ENCODE measurements at regions not wholly inside any gene's neighbourhood (a gene's known extent, or its start where the extent isn't known, plus 50 kb on each side); places are given as distances from the start of the nearest gene placed in this dataset.
"Not testable (repeated sequence)": the region's sequence is repeated elsewhere in the genome, so short reads cannot be mapped to it uniquely, and the experiment has no call there.

- 100% methylated on average over 2 of the region's 3 CpGs for WGBS
Measured at GRCh38 chr6:81933089-81933488, 180.6 kb upstream of the TENT5A start.

GRCh38 chr6:81932448-81932847, 180.0 kb upstream of the TENT5A start:
- not testable (repeated sequence) for H3K9me3 ChIP-seq (ENCODE audit: control insufficient read depth, low read length); H3K18ac ChIP-seq (ENCODE audit: low read depth in 1 of 2, low read length in 2 of 2); H3K4ac ChIP-seq (ENCODE audit: low read depth in 1 of 2, low read length in 2 of 2); H3K4me1 ChIP-seq (ENCODE audit: control insufficient read depth, insufficient read depth, low read depth, low read length); H4K91ac ChIP-seq (ENCODE audit: low read length); H3K27ac ChIP-seq (ENCODE audit: low read length, poor library complexity, severe bottlenecking); H3K14ac ChIP-seq (ENCODE audit: low read length in 2 of 2); H2BK5ac ChIP-seq (ENCODE audit: low read depth, low read length, poor library complexity, severe bottlenecking); H3K4me2 ChIP-seq (ENCODE audit: low read length, poor library complexity, severe bottlenecking); H3K23ac ChIP-seq (ENCODE audit: low read length in 2 of 2); H2BK15ac ChIP-seq (ENCODE audit: low read depth, poor library complexity, severe bottlenecking); H2AK5ac ChIP-seq (ENCODE audit: low read length, severe bottlenecking); DNase-seq; H2BK12ac ChIP-seq (ENCODE audit: low read length in 2 of 2); H3K27me3 ChIP-seq (ENCODE audit: control insufficient read depth in 1 of 2, insufficient read depth in 1 of 2, low read length in 2 of 2); H3K36me3 ChIP-seq (ENCODE audit: control insufficient read depth in 1 of 2, insufficient read depth in 2 of 2, low read depth in 1 of 2, low read length in 2 of 2); H2AFZ ChIP-seq (ENCODE audit: low read depth, low read length); H3K4me3 ChIP-seq (ENCODE audit: insufficient read depth in 1 of 2, low read depth in 1 of 2, low read length in 2 of 2); H4K8ac ChIP-seq (ENCODE audit: low read length); H2BK120ac ChIP-seq (ENCODE audit: low read depth, low read length); H3K9ac ChIP-seq (ENCODE audit: low read length); H3K79me1 ChIP-seq (replicated peaks; ENCODE audit: low read length, poor library complexity, severe bottlenecking)

More at GRCh38 chr6:81933089-81933488, 180.6 kb upstream of the TENT5A start:
- no peak overlapping the region for H4K8ac ChIP-seq (ENCODE audit: low read length)
- no peak for DNase-seq
- no peaks in the 10 kb centered on the region for H3K27me3 ChIP-seq (ENCODE audit: control insufficient read depth in 1 of 2, insufficient read depth in 1 of 2, low read length in 2 of 2)
- no peak overlapping the region for H2AK5ac ChIP-seq (ENCODE audit: low read length, severe bottlenecking)
- H3K4me2 ChIP-seq (ENCODE audit: low read length, poor library complexity, severe bottlenecking): no peak overlapping the region
- no peak overlapping the region for H3K9ac ChIP-seq (ENCODE audit: low read length)
- H3K9me3 ChIP-seq (ENCODE audit: control insufficient read depth, low read length): no peaks in the 10 kb centered on the region
- H3K27ac ChIP-seq (ENCODE audit: low read length, poor library complexity, severe bottlenecking): no peak overlapping the region
- H3K79me1 ChIP-seq (replicated peaks; ENCODE audit: low read length, poor library complexity, severe bottlenecking): no peaks in the 10 kb centered on the region
- no peak overlapping the region for H2AFZ ChIP-seq (ENCODE audit: low read depth, low read length)
- no peak overlapping the region for H3K14ac ChIP-seq (ENCODE audit: low read length in 2 of 2)
- H2BK120ac ChIP-seq (ENCODE audit: low read depth, low read length): no peak overlapping the region
- H3K4me3 ChIP-seq (ENCODE audit: insufficient read depth in 1 of 2, low read depth in 1 of 2, low read length in 2 of 2): no peak overlapping the region
- H4K91ac ChIP-seq (ENCODE audit: low read length): no peak overlapping the region
- H3K18ac ChIP-seq (ENCODE audit: low read depth in 1 of 2, low read length in 2 of 2): no peak overlapping the region
- no peak overlapping the region for H3K4ac ChIP-seq (ENCODE audit: low read depth in 1 of 2, low read length in 2 of 2)
- H3K4me1 ChIP-seq (ENCODE audit: control insufficient read depth, insufficient read depth, low read depth, low read length): peaks cover 2% of the 10 kb centered on the region
- no peak overlapping the region for H2BK5ac ChIP-seq (ENCODE audit: low read depth, low read length, poor library complexity, severe bottlenecking)
- no peak overlapping the region for H2BK12ac ChIP-seq (ENCODE audit: low read length in 2 of 2)
- no peaks in the 10 kb centered on the region for H3K36me3 ChIP-seq (ENCODE audit: control insufficient read depth in 1 of 2, insufficient read depth in 2 of 2, low read depth in 1 of 2, low read length in 2 of 2)
- no peak overlapping the region for H2BK15ac ChIP-seq (ENCODE audit: low read depth, poor library complexity, severe bottlenecking)
- H3K23ac ChIP-seq (ENCODE audit: low read length in 2 of 2): no peak overlapping the region

GRCh38 chr6:81929828-81930227, 177.3 kb upstream of the TENT5A start:
- H3K4me3 ChIP-seq (ENCODE audit: insufficient read depth in 1 of 2, low read depth in 1 of 2, low read length in 2 of 2): no peak overlapping the region
- no peak overlapping the region for H3K4me2 ChIP-seq (ENCODE audit: low read length, poor library complexity, severe bottlenecking)
- H2AFZ ChIP-seq (ENCODE audit: low read depth, low read length): peak overlapping the region; percentile 53
- H3K23ac ChIP-seq (ENCODE audit: low read length in 2 of 2): no peak overlapping the region
- peaks cover 2% of the 10 kb centered on the region for H3K4me1 ChIP-seq (ENCODE audit: control insufficient read depth, insufficient read depth, low read depth, low read length)
- WGBS: 97% methylated on average over 3 of the region's 3 CpGs
- H3K36me3 ChIP-seq (ENCODE audit: control insufficient read depth in 1 of 2, insufficient read depth in 2 of 2, low read depth in 1 of 2, low read length in 2 of 2): no peaks in the 10 kb centered on the region
- H3K79me1 ChIP-seq (replicated peaks; ENCODE audit: low read length, poor library complexity, severe bottlenecking): no peaks in the 10 kb centered on the region
- H4K8ac ChIP-seq (ENCODE audit: low read length): no peak overlapping the region
- peak overlapping the region in 1 of 2 experiments; percentile 25 for H2BK12ac ChIP-seq (ENCODE audit: low read length in 2 of 2)
- H3K18ac ChIP-seq (ENCODE audit: low read depth in 1 of 2, low read length in 2 of 2): peak overlapping the region in 1 of 2 experiments; percentile 62
- H2BK120ac ChIP-seq (ENCODE audit: low read depth, low read length): no peak overlapping the region
- no peak overlapping the region for H4K91ac ChIP-seq (ENCODE audit: low read length)
- H3K9ac ChIP-seq (ENCODE audit: low read length): no peak overlapping the region
- no peak overlapping the region for H2BK15ac ChIP-seq (ENCODE audit: low read depth, poor library complexity, severe bottlenecking)
- no peak overlapping the region for H2AK5ac ChIP-seq (ENCODE audit: low read length, severe bottlenecking)
- no peaks in the 10 kb centered on the region for H3K27me3 ChIP-seq (ENCODE audit: control insufficient read depth in 1 of 2, insufficient read depth in 1 of 2, low read length in 2 of 2)
- H3K14ac ChIP-seq (ENCODE audit: low read length in 2 of 2): peak overlapping the region in 1 of 2 experiments; percentile 48
- H3K9me3 ChIP-seq (ENCODE audit: control insufficient read depth, low read length): no peaks in the 10 kb centered on the region
- H3K27ac ChIP-seq (ENCODE audit: low read length, poor library complexity, severe bottlenecking): no peak overlapping the region
- H2BK5ac ChIP-seq (ENCODE audit: low read depth, low read length, poor library complexity, severe bottlenecking): no peak overlapping the region
- DNase-seq: no peak
- H3K4ac ChIP-seq (ENCODE audit: low read depth in 1 of 2, low read length in 2 of 2): no peak overlapping the region

- no peak overlapping the region for H2AFZ ChIP-seq (ENCODE audit: low read depth, low read length)
- H2BK12ac ChIP-seq (ENCODE audit: low read length in 2 of 2): no peak overlapping the region
- H3K36me3 ChIP-seq (ENCODE audit: control insufficient read depth in 1 of 2, insufficient read depth in 2 of 2, low read depth in 1 of 2, low read length in 2 of 2): no peaks in the 10 kb centered on the region
- no CpG with 5 or more reads among the region's 1 CpG for WGBS
- no peak overlapping the region for H3K4ac ChIP-seq (ENCODE audit: low read depth in 1 of 2, low read length in 2 of 2)
- H3K27ac ChIP-seq (ENCODE audit: low read length, poor library complexity, severe bottlenecking): no peak overlapping the region
- H3K4me1 ChIP-seq (ENCODE audit: control insufficient read depth, insufficient read depth, low read depth, low read length): no peaks in the 10 kb centered on the region
- H3K79me1 ChIP-seq (replicated peaks; ENCODE audit: low read length, poor library complexity, severe bottlenecking): no peaks in the 10 kb centered on the region
- no peak overlapping the region for H3K23ac ChIP-seq (ENCODE audit: low read length in 2 of 2)
- no peak overlapping the region for H4K91ac ChIP-seq (ENCODE audit: low read length)
- H3K4me3 ChIP-seq (ENCODE audit: insufficient read depth in 1 of 2, low read depth in 1 of 2, low read length in 2 of 2): no peak overlapping the region
- no peak overlapping the region for H3K18ac ChIP-seq (ENCODE audit: low read depth in 1 of 2, low read length in 2 of 2)
- H2AK5ac ChIP-seq (ENCODE audit: low read length, severe bottlenecking): no peak overlapping the region
- no peaks in the 10 kb centered on the region for H3K27me3 ChIP-seq (ENCODE audit: control insufficient read depth in 1 of 2, insufficient read depth in 1 of 2, low read length in 2 of 2)
- H2BK120ac ChIP-seq (ENCODE audit: low read depth, low read length): no peak overlapping the region
- no peak overlapping the region for H3K9ac ChIP-seq (ENCODE audit: low read length)
- H2BK15ac ChIP-seq (ENCODE audit: low read depth, poor library complexity, severe bottlenecking): no peak overlapping the region
- H4K8ac ChIP-seq (ENCODE audit: low read length): no peak overlapping the region
- no peaks in the 10 kb centered on the region for H3K9me3 ChIP-seq (ENCODE audit: control insufficient read depth, low read length)
- no peak overlapping the region for H3K4me2 ChIP-seq (ENCODE audit: low read length, poor library complexity, severe bottlenecking)
- no peak overlapping the region for H2BK5ac ChIP-seq (ENCODE audit: low read depth, low read length, poor library complexity, severe bottlenecking)
- H3K14ac ChIP-seq (ENCODE audit: low read length in 2 of 2): no peak overlapping the region
- DNase-seq: no peak
Measured at GRCh38 chr6:81925201-81925600, 172.7 kb upstream of the TENT5A start.

Data from mesenchymal stem cell (in vitro differentiated cells and primary cell).